Stimulated activated CD4-positive, alpha-beta T cell treated with anti-CD3 and anti-CD28 coated beads, Interleukin-4, amount 100 ng/mL, for 4 hours (primary cell): ENCODE measurements at regions not wholly inside any gene's neighbourhood (a gene's known extent, or its start where the extent isn't known, plus 50 kb on each side); places are given as distances from the start of the nearest gene placed in this dataset.

Source experiments
- DNase-seq, 2 experiments: peaks; one replicate each; pipeline ENCODE4 v3.0.0-alpha.2; 2020

- DNase-seq = no peak
Observed at GRCh38 chr20:17023036-17023435, 203.8 kb upstream of the PCSK2 start.

GRCh38 chr20:17023806-17024205, 203.0 kb upstream of the PCSK2 start:
- DNase-seq = no peak

GRCh38 chr20:17024513-17025119, 202.2 kb upstream of the PCSK2 start:
- no peak for DNase-seq

GRCh38 chr20:17026346-17026745, 200.5 kb upstream of the PCSK2 start:
- no peak for DNase-seq

- no peak for DNase-seq
Observed at GRCh38 chr20:17029698-17030097, 197.1 kb upstream of the PCSK2 start.

GRCh38 chr20:17036541-17036940, 190.3 kb upstream of the PCSK2 start:
- DNase-seq = no peak

- DNase-seq = no peak
Observed at GRCh38 chr20:17042122-17042521, 184.7 kb upstream of the PCSK2 start.

GRCh38 chr20:17043323-17043722, 183.5 kb upstream of the PCSK2 start:
- DNase-seq = no peak

- no peak for DNase-seq
Observed at GRCh38 chr20:17044891-17045290, 181.9 kb upstream of the PCSK2 start.

GRCh38 chr20:17059465-17059864, 167.4 kb upstream of the PCSK2 start:
- DNase-seq = no peak

- DNase-seq = no peak
Observed at GRCh38 chr20:17061715-17062114, 165.1 kb upstream of the PCSK2 start.

- DNase-seq = no peak
Observed at GRCh38 chr20:17062712-17063111, 164.1 kb upstream of the PCSK2 start.

- no peak for DNase-seq
Observed at GRCh38 chr20:17066902-17067301, 159.9 kb upstream of the PCSK2 start.

- no peak for DNase-seq
Observed at GRCh38 chr20:17068084-17068711, 158.6 kb upstream of the PCSK2 start.

GRCh38 chr20:17077030-17077429, 149.8 kb upstream of the PCSK2 start:
- DNase-seq = no peak

- no peak for DNase-seq
Observed at GRCh38 chr20:17083738-17084137, 143.1 kb upstream of the PCSK2 start.

- no peak for DNase-seq
Observed at GRCh38 chr20:17084909-17085308, 141.9 kb upstream of the PCSK2 start.

- no peak for DNase-seq
Observed at GRCh38 chr20:17093782-17094181, 133.1 kb upstream of the PCSK2 start.

- no peak for DNase-seq
Observed at GRCh38 chr20:17097603-17098002, 129.2 kb upstream of the PCSK2 start.

GRCh38 chr20:17100506-17100905, 126.3 kb upstream of the PCSK2 start:
- DNase-seq = no peak

- no peak for DNase-seq
Observed at GRCh38 chr20:17107127-17107526, 119.7 kb upstream of the PCSK2 start.

- no peak for DNase-seq
Observed at GRCh38 chr20:17108896-17109295, 117.9 kb upstream of the PCSK2 start.

GRCh38 chr20:17109307-17109706, 117.5 kb upstream of the PCSK2 start:
- no peak for DNase-seq

- no peak for DNase-seq
Observed at GRCh38 chr20:17128206-17128605, 98.6 kb upstream of the PCSK2 start.

GRCh38 chr20:17129089-17129488, 97.8 kb upstream of the PCSK2 start:
- DNase-seq = no peak
